Body of pancreas (tissue), 4 donors: ENCODE measurements at regions not wholly inside any gene's neighbourhood (a gene's known extent, or its start where the extent isn't known, plus 50 kb on each side); places are given as distances from the start of the nearest gene placed in this dataset.

Source experiments
- CTCF ChIP-seq, 7 experiments: fragments of 450-650 bp in 4 of 7; fragments of 200-600 bp in 3 of 7; sonication (generic) in 3 of 7; IDR thresholded peaks; one replicate each; pipeline ENCODE4 v1.5.1; 2016 to 2019; ENCODE audit warnings: antibody characterized with exemption in 7 of 7
- POLR2A ChIP-seq, 3 donors: fragments of 450-650 bp; IDR thresholded peaks; one replicate each; pipeline ENCODE4 v1.6.1; 2016; ENCODE audit warnings: antibody characterized with exemption in 3 of 3, mild to moderate bottlenecking in 2 of 3

GRCh38 chr5:121138495-121138907 is 674.4 kb downstream of the PRR16 start:
- TF ChIP-seq CTCF (IDR thresholded peaks at IDR 0.05) = no peak
- no peak for TF ChIP-seq POLR2A (IDR thresholded peaks at IDR 0.05)
